ENCODE measurements at regions not wholly inside any gene's neighbourhood (a gene's known extent, or its start where the extent isn't known, plus 50 kb on each side); places are given as distances from the start of the nearest gene placed in this dataset.

DNA sequence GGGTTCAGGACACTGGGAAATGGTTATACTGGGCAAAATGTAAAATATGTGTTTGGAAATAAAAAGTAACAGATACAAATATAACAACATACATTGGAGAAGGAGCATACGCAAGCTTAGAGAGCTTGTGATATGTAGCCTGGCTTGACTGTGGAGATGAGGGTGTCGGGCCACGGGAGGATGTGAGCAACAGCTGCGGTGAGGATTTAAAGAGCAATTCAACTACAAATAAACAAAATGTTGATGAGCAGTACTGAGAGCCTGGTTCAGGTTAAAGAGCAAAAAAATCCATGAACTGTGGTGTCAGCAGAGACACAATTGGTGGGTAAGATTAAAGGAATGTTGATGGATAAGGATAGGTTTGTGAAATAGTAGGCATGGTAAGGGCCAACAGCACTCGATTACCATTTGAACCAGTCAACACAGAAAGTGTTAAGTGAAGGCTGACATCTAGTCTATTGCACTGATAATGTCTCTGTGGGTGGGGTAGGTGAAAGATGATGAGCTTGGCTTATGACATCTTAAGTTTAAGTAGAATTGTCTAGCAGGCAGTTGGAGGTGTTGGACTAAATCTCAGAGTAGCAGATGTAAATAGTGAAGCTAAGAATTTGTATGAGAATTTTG lies 723.2 kb downstream of the EPM2A start:
- Histone ChIP-seq H3K27ac (ENCODE audit: low read depth, low read length, poor library complexity, severe bottlenecking) (no peak overlapping the region), H3K9me3 (ENCODE audit: low read length) (no peaks in the 10 kb centered on the region), H3K79me2 (ENCODE audit: insufficient read depth, low read length) (no peaks in the 10 kb centered on the region), H3F3A (ENCODE audit: insufficient read depth, low read length) (no peaks in the 10 kb centered on the region), H2AFZ (ENCODE audit: low read length) (no peak overlapping the region), H3K4me1 (ENCODE audit: insufficient read depth, low read length, severe bottlenecking) (no peaks in the 10 kb centered on the region), H3K9me2 (ENCODE audit: low read depth, low read length) (no peaks in the 10 kb centered on the region), H3K27me3 (ENCODE audit: insufficient read depth, low read length) (no peaks in the 10 kb centered on the region), H3K4me2 (ENCODE audit: low read length) (no peak overlapping the region), H3K9ac (ENCODE audit: low read length) (no peak overlapping the region), H3K4me3 (ENCODE audit: low read depth, low read length, poor library complexity, severe bottlenecking) (no peak overlapping the region), H3K36me3 (ENCODE audit: insufficient read depth, low read length) (no peaks in the 10 kb centered on the region), H4K20me1 (ENCODE audit: insufficient read depth, low read length) (no peaks in the 10 kb centered on the region)
- TF ChIP-seq EZH2 (IDR thresholded peaks at IDR 0.05; ENCODE audit: borderline replicate concordance, low read length), result no peak
- TF ChIP-seq CTCF (IDR thresholded peaks at IDR 0.05; ENCODE audit: low read length), result no peak

DNA sequence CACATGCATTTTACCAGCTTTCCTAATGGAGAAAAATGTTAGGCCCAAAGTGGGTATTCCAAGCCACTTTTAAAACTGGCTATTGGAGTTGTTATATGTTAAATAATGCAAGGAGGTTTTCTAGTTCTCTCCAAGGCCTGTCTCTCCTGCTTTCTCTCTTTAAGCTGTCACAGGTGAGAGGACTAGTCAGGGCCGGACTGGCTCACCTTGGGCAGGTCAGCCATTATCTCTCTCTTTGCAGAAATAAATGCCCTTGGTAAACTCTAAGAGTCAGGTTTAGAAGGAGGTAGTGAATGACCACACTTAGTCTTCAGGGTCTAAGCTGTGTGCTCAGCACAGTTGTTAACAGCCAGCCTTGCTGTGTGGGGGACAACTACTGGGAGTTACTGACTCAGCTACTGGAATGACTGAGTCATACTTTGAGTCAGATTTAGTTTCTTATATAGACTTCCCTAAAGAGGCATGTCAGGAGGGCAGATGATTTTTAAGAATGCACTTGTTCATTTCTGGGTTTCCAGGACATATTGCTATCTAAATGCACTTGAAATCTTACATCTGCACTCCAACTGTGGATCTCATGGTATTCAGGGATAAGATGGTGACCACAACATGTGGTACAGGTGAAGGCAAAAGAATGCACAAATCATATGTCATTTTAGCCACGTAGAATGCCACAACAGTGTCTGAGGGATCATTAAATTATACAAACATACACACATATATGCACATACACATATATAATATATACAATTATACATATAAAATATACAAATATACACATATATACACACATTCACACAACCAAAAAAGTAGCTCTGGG lies 719.4 kb downstream of the EPM2A start:
- Histone ChIP-seq H4K20me1 (ENCODE audit: insufficient read depth, low read length) (no peaks in the 10 kb centered on the region), H3K9ac (ENCODE audit: low read length) (no peak overlapping the region), H3K27ac (ENCODE audit: low read depth, low read length, poor library complexity, severe bottlenecking) (no peak overlapping the region), H3K4me2 (ENCODE audit: low read length) (no peak overlapping the region), H3K27me3 (ENCODE audit: insufficient read depth, low read length) (no peaks in the 10 kb centered on the region), H3K36me3 (ENCODE audit: insufficient read depth, low read length) (no peaks in the 10 kb centered on the region), H3K9me3 (ENCODE audit: low read length) (no peaks in the 10 kb centered on the region), H3K4me1 (ENCODE audit: insufficient read depth, low read length, severe bottlenecking) (no peaks in the 10 kb centered on the region), H3K4me3 (ENCODE audit: low read depth, low read length, poor library complexity, severe bottlenecking) (no peak overlapping the region), H3K9me2 (ENCODE audit: low read depth, low read length) (no peaks in the 10 kb centered on the region), H3F3A (ENCODE audit: insufficient read depth, low read length) (no peaks in the 10 kb centered on the region), H2AFZ (ENCODE audit: low read length) (no peak overlapping the region), H3K79me2 (ENCODE audit: insufficient read depth, low read length) (no peaks in the 10 kb centered on the region)
- TF ChIP-seq EZH2 (IDR thresholded peaks at IDR 0.05; ENCODE audit: borderline replicate concordance, low read length), result no peak
- TF ChIP-seq CTCF (IDR thresholded peaks at IDR 0.05; ENCODE audit: low read length), result no peak

DNA sequence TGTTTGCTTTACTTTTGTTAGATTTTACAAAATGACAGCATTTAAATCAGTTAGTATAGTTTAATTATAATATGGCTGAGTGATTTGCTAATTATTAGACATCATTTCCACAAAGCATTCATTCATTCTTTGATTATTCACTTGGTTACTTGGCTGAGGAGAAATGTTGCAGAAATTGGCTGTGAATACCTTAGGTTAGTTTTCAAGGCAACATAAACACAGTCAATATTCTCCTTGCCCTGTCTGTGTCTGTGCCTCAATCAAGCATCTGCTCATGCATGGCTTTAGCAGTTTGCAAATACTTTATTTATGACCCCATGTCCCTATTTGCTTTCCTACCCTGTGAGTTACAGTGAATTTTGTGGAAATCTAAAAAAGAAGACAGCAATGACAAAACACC lies 718.3 kb downstream of the EPM2A start:
- no peak overlapping the region for H3K4me3 ChIP-seq (ENCODE audit: low read depth, low read length, poor library complexity, severe bottlenecking)
- no peaks in the 10 kb centered on the region for H3K9me2 ChIP-seq (ENCODE audit: low read depth, low read length)
- TF ChIP-seq CTCF (IDR thresholded peaks at IDR 0.05; ENCODE audit: low read length), result no peak
- no peak for TF ChIP-seq EZH2 (IDR thresholded peaks at IDR 0.05; ENCODE audit: borderline replicate concordance, low read length)
- H3K9ac ChIP-seq (ENCODE audit: low read length), result no peak overlapping the region
- H3K36me3 ChIP-seq (ENCODE audit: insufficient read depth, low read length), result no peaks in the 10 kb centered on the region
- no peaks in the 10 kb centered on the region for H3K9me3 ChIP-seq (ENCODE audit: low read length)
- H3K27me3 ChIP-seq (ENCODE audit: insufficient read depth, low read length), result no peaks in the 10 kb centered on the region
- no peak overlapping the region for H3K4me2 ChIP-seq (ENCODE audit: low read length)
- no peak overlapping the region for H3K27ac ChIP-seq (ENCODE audit: low read depth, low read length, poor library complexity, severe bottlenecking)
- H3K4me1 ChIP-seq (ENCODE audit: insufficient read depth, low read length, severe bottlenecking), result no peaks in the 10 kb centered on the region
- no peaks in the 10 kb centered on the region for H3F3A ChIP-seq (ENCODE audit: insufficient read depth, low read length)
- no peaks in the 10 kb centered on the region for H4K20me1 ChIP-seq (ENCODE audit: insufficient read depth, low read length)
- H2AFZ ChIP-seq (ENCODE audit: low read length), result no peak overlapping the region
- no peaks in the 10 kb centered on the region for H3K79me2 ChIP-seq (ENCODE audit: insufficient read depth, low read length)

Measured in OCI-LY1 (cell line).